ENCODE measurements at regions not wholly inside any gene's neighbourhood (a gene's known extent, or its start where the extent isn't known, plus 50 kb on each side); places are given as distances from the start of the nearest gene placed in this dataset.

GRCh38 chr1:239189998-239190512 lies 196.3 kb upstream of the CHRM3 start:
- peaks cover 4% of the 10 kb centered on the region for H3K9me3 Mint-ChIP-seq
- H3K36me3 Mint-ChIP-seq = no peaks in the 10 kb centered on the region
- H3K4me3 Mint-ChIP-seq = no peak overlapping the region
- H3K4me1 Mint-ChIP-seq = no peaks in the 10 kb centered on the region
- H3K27ac Mint-ChIP-seq = no peak overlapping the region
- no peaks in the 10 kb centered on the region for H3K27me3 Mint-ChIP-seq

- no peak overlapping the region for H3K4me3 Mint-ChIP-seq
- H3K36me3 Mint-ChIP-seq = no peaks in the 10 kb centered on the region
- H3K27ac Mint-ChIP-seq = no peak overlapping the region
- no peaks in the 10 kb centered on the region for H3K4me1 Mint-ChIP-seq
- H3K9me3 Mint-ChIP-seq = peaks cover 4% of the 10 kb centered on the region
- H3K27me3 Mint-ChIP-seq = no peaks in the 10 kb centered on the region
Measured at GRCh38 chr1:239186487-239186886, 199.9 kb upstream of the CHRM3 start.

GRCh38 chr1:239185245-239185619 lies 201.1 kb upstream of the CHRM3 start:
- no peak overlapping the region for H3K27ac Mint-ChIP-seq
- no peak overlapping the region for H3K4me3 Mint-ChIP-seq
- H3K4me1 Mint-ChIP-seq = no peaks in the 10 kb centered on the region
- no peaks in the 10 kb centered on the region for H3K27me3 Mint-ChIP-seq
- no peaks in the 10 kb centered on the region for H3K36me3 Mint-ChIP-seq
- H3K9me3 Mint-ChIP-seq = peaks cover 9% of the 10 kb centered on the region

- Mint-ChIP-seq H3K27me3 (no peaks in the 10 kb centered on the region), H3K27ac (no peak overlapping the region), H3K4me1 (no peaks in the 10 kb centered on the region), H3K9me3 (peaks cover 9% of the 10 kb centered on the region), H3K36me3 (no peaks in the 10 kb centered on the region), H3K4me3 (no peak overlapping the region)
Measured at GRCh38 chr1:239184561-239185244, 201.7 kb upstream of the CHRM3 start.

- H3K36me3 Mint-ChIP-seq = no peaks in the 10 kb centered on the region
- H3K27ac Mint-ChIP-seq = no peak overlapping the region
- peaks cover 5% of the 10 kb centered on the region for H3K9me3 Mint-ChIP-seq
- no peaks in the 10 kb centered on the region for H3K27me3 Mint-ChIP-seq
- H3K4me1 Mint-ChIP-seq = no peaks in the 10 kb centered on the region
- no peak overlapping the region for H3K4me3 Mint-ChIP-seq
Measured at GRCh38 chr1:239178961-239179360, 207.4 kb upstream of the CHRM3 start.

- Mint-ChIP-seq H3K4me3 (no peak overlapping the region), H3K9me3 (no peaks in the 10 kb centered on the region), H3K4me1 (no peaks in the 10 kb centered on the region), H3K27ac (no peak overlapping the region), H3K27me3 (no peaks in the 10 kb centered on the region), H3K36me3 (no peaks in the 10 kb centered on the region)
Measured at GRCh38 chr1:239174880-239175279, 211.5 kb upstream of the CHRM3 start.

GRCh38 chr1:239170828-239171227 lies 215.5 kb upstream of the CHRM3 start:
- Mint-ChIP-seq H3K9me3 (no peaks in the 10 kb centered on the region), H3K36me3 (no peaks in the 10 kb centered on the region), H3K4me3 (no peak overlapping the region), H3K27ac (no peak overlapping the region), H3K4me1 (no peaks in the 10 kb centered on the region), H3K27me3 (no peaks in the 10 kb centered on the region)

GRCh38 chr1:239169276-239169675 lies 217.1 kb upstream of the CHRM3 start:
- no peaks in the 10 kb centered on the region for H3K4me1 Mint-ChIP-seq

GRCh38 chr1:239164451-239165180 lies 221.8 kb upstream of the CHRM3 start:
- H3K4me3 Mint-ChIP-seq = no peak overlapping the region
- no peaks in the 10 kb centered on the region for H3K27me3 Mint-ChIP-seq
- no peaks in the 10 kb centered on the region for H3K4me1 Mint-ChIP-seq
- no peaks in the 10 kb centered on the region for H3K9me3 Mint-ChIP-seq
- no peak overlapping the region for H3K27ac Mint-ChIP-seq
- no peaks in the 10 kb centered on the region for H3K36me3 Mint-ChIP-seq

More at GRCh38 chr1:239169276-239169675, 217.1 kb upstream of the CHRM3 start:
- Mint-ChIP-seq H3K4me3 (no peak overlapping the region), H3K9me3 (no peaks in the 10 kb centered on the region), H3K36me3 (no peaks in the 10 kb centered on the region), H3K27me3 (no peaks in the 10 kb centered on the region), H3K27ac (no peak overlapping the region)

- Mint-ChIP-seq H3K27me3 (no peaks in the 10 kb centered on the region), H3K36me3 (no peaks in the 10 kb centered on the region), H3K27ac (no peak overlapping the region), H3K4me1 (no peaks in the 10 kb centered on the region), H3K9me3 (no peaks in the 10 kb centered on the region), H3K4me3 (no peak overlapping the region)
Measured at GRCh38 chr1:239155466-239156091, 230.8 kb upstream of the CHRM3 start.

- no peaks in the 10 kb centered on the region for H3K4me1 Mint-ChIP-seq
- no peaks in the 10 kb centered on the region for H3K9me3 Mint-ChIP-seq
- no peaks in the 10 kb centered on the region for H3K36me3 Mint-ChIP-seq
- H3K27me3 Mint-ChIP-seq = no peaks in the 10 kb centered on the region
- H3K4me3 Mint-ChIP-seq = no peak overlapping the region
- H3K27ac Mint-ChIP-seq = no peak overlapping the region
Measured at GRCh38 chr1:239151937-239152336, 234.4 kb upstream of the CHRM3 start.

GRCh38 chr1:239140968-239141367 lies 245.4 kb upstream of the CHRM3 start:
- Mint-ChIP-seq H3K36me3 (no peaks in the 10 kb centered on the region), H3K4me3 (no peak overlapping the region), H3K27me3 (no peaks in the 10 kb centered on the region), H3K9me3 (peaks cover 5% of the 10 kb centered on the region), H3K4me1 (no peaks in the 10 kb centered on the region), H3K27ac (no peak overlapping the region)

GRCh38 chr1:239139801-239140200 lies 246.6 kb upstream of the CHRM3 start:
- H3K4me1 Mint-ChIP-seq = no peaks in the 10 kb centered on the region
- H3K36me3 Mint-ChIP-seq = no peaks in the 10 kb centered on the region
- H3K27ac Mint-ChIP-seq = no peak overlapping the region
- H3K27me3 Mint-ChIP-seq = no peaks in the 10 kb centered on the region
- H3K4me3 Mint-ChIP-seq = no peak overlapping the region
- H3K9me3 Mint-ChIP-seq = peaks cover 5% of the 10 kb centered on the region

GRCh38 chr1:239128541-239128940 lies 257.8 kb upstream of the CHRM3 start:
- no peak overlapping the region for H3K27ac Mint-ChIP-seq
- H3K27me3 Mint-ChIP-seq = no peaks in the 10 kb centered on the region
- H3K4me1 Mint-ChIP-seq = no peaks in the 10 kb centered on the region
- H3K4me3 Mint-ChIP-seq = no peak overlapping the region
- no peaks in the 10 kb centered on the region for H3K9me3 Mint-ChIP-seq
- H3K36me3 Mint-ChIP-seq = no peaks in the 10 kb centered on the region

GRCh38 chr1:239126884-239127283 lies 259.5 kb upstream of the CHRM3 start:
- Mint-ChIP-seq H3K36me3 (no peaks in the 10 kb centered on the region), H3K4me3 (no peak overlapping the region), H3K27me3 (no peaks in the 10 kb centered on the region), H3K27ac (no peak overlapping the region), H3K9me3 (no peaks in the 10 kb centered on the region), H3K4me1 (no peaks in the 10 kb centered on the region)

- Mint-ChIP-seq H3K27me3 (no peaks in the 10 kb centered on the region), H3K4me3 (no peak overlapping the region), H3K27ac (no peak overlapping the region), H3K9me3 (no peaks in the 10 kb centered on the region), H3K36me3 (no peaks in the 10 kb centered on the region), H3K4me1 (no peaks in the 10 kb centered on the region)
Measured at GRCh38 chr1:239125893-239126292, 260.5 kb upstream of the CHRM3 start.
